HG03097 (cell line): ENCODE measurements at regions not wholly inside any gene's neighbourhood (a gene's known extent, or its start where the extent isn't known, plus 50 kb on each side); places are given as distances from the start of the nearest gene placed in this dataset.

Source experiments
- ATAC-seq: cut with Tn5 transposase; IDR thresholded peaks from one replicate; pipeline ENCODE4 v1.9.1; 2021; ENCODE audit not compliant: unreplicated experiment, low FRiP score

DNA sequence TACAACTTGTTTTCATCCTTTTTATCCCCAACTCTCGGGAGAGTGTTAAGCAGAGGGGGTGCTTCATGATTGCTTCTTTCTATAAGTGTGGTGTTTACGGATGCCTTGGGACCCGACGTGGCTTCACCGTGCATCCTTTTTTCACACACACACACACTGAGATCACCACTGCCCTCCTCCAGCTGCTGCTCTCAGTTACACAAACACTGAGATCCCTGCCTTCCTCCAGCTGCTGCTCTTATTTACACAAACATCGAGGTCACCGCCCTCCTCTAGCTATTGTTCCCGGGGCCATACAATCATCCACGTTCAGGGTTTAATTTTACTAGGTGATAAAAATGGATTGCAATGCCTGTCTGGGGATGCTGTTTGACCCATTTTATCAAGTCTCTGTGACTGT is 155.4 kb upstream of the FAM9B start:
- ATAC-seq, result no peak

DNA sequence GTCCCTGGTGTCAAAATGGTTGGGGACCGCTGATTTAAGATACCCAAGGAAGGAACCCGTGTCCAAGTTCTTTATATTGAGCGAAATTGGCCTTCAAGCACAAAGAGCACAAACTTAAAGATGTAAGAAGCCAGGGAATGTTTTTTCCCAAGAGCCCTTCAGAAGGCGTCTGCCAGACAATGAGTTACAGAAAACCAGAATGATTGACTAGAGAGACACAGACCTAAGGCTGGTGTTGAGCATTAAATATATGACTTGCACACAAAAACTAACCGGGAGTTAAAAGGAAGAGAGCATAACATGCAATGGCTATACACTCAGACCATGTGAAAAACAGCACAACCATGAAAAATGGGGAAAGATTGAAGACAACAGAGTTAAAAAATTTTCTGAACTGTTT is 157.5 kb upstream of the FAM9B start:
- no peak for ATAC-seq

DNA sequence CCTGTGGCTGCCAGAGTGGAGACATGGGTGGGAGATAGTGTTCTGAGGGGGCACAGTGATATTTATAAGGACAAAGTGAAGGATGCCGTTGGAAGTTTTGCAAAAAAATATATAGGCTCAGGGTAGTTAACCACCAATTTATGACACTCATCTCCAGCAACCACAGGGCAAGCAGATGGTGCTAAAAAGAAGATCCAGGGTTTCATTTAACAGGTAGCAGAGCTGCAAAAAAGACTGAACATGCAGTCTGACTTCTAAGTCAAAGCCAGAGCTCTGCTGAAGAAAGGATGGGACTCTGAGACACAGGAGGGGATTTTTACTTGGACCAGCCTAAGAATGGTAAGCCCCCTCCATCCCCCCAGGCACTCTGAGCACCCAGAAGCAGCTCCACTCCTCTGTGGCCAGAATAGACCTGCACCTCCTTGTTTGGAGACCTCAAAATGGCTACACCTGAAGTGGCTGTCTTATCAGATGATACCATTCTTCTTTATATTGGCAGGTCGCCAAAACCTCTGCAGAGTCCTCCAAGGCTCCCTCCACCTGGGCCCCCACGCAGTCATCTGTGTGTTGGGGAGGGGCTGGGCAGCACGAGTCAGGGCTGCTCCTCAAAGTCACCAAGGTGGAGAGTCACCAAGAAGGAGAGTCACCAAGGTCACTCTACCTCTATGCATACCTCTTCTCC is 161.4 kb upstream of the FAM9B start:
- ATAC-seq, result no peak

DNA sequence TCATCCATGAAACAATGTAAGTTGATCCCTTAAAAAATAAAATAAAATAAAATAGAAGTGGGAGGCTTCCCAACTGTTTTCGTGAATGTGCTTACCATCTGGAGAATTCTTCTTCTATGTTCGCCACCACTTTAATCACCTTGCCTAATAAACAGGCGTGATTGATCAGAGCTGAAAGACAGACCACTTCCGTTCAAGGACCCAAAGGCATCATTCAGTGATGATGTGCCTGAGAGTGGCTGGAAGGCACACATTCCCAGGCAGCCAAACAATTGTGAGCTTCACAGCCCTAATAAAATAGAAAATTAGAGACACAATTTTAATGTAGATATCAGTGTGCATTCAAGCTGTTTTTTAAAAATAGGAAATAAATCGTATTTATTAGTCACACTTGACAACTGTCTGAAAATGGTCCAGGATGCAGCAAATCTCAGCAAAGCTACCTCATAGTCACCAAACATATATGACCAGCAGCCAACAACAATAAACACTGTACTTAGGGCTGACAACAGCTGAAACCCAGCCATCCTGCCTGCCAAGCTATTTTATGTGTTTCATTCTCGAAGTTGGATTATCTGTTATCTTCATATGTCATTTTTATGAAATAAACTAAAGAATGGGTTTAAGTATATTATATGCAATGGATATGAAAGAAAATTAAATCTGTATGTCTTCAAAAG is 163.2 kb upstream of the FAM9B start:
- no peak for ATAC-seq

- ATAC-seq, result no peak
Observed at GRCh38 chrX:9204560-9204959, 170.6 kb upstream of the FAM9B start.

DNA sequence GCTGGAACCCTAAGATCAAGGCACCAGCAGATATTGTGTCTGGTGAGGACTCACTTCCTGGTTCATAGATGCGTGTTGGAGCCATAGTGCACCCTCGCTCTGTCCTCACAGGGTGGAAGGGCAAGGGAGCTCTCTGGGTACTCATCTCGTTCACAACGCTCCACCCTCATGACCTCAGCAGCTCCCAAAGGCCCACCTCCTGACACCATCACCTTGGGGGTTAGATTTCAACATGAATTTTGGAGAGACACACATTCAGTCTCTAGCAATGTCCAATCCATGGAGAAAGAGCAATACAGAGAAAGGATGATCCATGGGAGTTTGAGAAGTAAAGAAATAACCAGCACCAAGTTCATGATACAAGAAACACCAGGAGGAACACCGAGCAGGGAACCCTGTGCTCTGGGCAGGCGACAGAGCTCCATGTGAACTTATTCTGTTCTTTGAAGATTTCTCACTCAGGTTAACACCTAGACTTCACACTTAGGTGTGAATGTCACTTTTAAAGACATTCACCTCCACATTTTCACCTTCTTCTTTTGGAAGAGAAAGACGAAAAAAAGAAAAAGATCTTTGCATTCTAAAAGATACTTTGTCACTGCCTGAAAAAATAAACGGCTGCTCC is 171.8 kb upstream of the FAM9B start:
- ATAC-seq, result no peak

GRCh38 chrX:9207142-9207541 is 173.2 kb upstream of the FAM9B start:
- ATAC-seq, result no peak

GRCh38 chrX:9211269-9211668 is 177.3 kb upstream of the FAM9B start:
- no peak for ATAC-seq

DNA sequence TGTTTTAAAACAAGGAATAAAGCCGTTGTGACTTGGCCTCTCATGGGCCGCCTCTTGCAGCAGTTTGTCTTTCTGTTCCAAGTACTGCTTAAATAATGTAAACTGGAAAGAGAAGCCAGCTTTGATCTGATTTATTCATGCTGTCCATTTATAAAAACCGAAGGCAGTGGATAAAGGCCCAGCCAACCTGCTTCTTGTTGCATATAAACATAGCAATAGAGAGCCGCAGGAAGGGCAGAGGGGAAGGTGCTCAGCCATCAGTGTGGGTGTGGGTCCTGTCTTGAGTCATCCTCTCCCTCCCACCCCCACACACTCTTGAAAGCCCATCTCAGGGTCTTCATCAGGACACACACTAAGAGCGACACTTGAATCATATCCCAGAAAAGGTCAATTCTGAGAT is 187.9 kb upstream of the FAM9B start:
- ATAC-seq, result no peak

- no peak for ATAC-seq
Observed at GRCh38 chrX:9222299-9222698, 188.4 kb upstream of the FAM9B start.

GRCh38 chrX:9227276-9227675 is 193.3 kb upstream of the FAM9B start:
- no peak for ATAC-seq

DNA sequence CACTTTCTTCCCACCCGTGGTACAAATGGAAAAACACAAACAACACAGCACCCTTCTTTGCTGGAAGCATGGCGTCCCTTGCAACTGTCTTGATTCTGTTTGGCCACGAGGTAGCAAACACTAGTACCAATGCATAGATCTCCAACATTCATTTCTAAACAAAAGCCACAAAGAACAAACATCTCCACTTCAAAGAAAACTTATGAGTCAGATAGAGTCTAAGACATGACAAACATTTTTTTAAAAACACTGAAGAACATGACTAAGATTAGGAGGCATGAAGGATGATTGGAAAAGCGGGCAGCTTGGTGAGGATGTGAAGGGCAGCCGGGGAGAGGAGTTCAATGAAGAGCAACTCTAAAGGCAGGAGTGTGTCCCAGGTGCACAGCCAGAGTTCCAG is 197.6 kb upstream of the FAM9B start:
- no peak for ATAC-seq

- ATAC-seq, result no peak
Observed at GRCh38 chrX:9233141-9233540, 199.2 kb upstream of the FAM9B start.

DNA sequence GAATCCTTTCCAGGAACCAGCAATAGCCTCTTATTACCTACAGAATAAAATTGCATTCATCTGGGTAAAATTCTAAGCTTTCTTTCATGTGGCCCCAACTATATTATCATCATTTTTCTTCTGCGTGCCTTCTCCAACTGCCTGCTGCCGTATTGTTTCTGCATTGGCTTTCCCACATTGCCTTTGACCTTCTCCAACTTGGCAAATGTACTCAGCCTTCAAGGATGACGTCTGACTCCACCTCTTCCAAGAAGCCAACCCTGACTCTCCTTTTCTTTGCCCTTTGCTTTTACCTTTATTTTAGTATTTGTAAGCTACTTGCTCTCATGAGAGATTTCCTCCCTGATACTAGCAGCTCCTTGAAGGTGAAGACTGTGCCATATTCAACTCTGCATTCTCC is 200.4 kb upstream of the FAM9B start:
- ATAC-seq, result no peak

- ATAC-seq, result no peak
Observed at GRCh38 chrX:9235722-9236121, 201.8 kb upstream of the FAM9B start.

GRCh38 chrX:9240956-9241355 is 207.0 kb upstream of the FAM9B start:
- no peak for ATAC-seq

- no peak for ATAC-seq
Observed at GRCh38 chrX:9241427-9241826, 207.5 kb upstream of the FAM9B start.

DNA sequence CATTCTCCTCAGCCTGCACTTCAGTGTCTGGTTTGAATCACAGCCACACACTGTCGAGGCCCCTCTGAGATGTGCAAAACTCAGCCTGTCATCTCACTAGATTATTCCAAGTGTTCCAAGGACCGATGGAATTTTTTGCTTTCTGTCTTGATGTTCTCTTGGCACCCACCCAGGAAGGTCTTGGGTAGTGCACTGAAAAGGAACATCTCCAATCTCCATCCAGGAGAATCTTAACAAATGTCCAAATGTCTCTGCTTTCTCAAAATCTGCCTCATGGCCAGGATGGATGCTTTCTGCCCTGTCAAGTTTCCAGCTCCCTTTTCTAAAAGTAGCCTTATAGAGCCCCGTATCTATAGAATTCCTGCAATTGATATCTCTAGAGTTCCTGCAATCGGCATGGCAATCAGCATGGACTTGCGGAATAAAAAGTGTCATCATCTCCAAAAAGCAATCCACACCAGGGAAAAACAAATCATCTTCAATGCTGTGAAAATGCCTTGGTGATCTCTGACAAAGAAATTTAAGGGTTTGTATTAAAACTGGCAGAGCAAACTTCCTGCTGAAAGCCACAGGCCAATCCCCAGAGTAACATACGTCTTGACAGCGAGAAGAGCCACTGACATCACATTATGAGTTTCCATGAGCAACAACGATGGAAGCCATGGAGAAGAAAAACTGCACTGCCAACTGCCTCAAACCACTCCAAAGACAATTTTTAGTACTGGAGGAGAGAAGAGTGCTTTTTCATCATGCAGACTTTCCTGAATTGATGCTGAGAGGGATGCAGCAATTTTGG is 215.3 kb upstream of the FAM9B start:
- no peak for ATAC-seq

DNA sequence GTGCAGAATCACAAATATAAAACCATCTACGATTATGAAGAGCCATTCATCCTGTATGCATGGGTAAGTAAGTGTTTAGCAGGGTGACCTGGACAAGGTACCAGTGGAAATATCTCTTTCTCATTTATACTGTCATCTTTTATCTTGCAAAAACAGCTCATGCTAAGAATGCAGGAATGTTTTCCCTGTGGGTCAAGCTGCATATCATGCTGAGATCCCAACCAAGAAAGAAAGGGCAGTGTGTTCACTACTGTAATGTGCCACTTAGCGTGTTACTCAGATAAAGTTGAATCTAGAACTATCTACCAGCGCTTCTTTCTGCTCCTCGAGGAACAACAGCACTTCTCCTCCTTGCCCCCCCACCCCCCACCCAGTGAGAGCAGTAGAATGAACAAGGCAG is 212.7 kb upstream of the TBL1X start:
- no peak for ATAC-seq

DNA sequence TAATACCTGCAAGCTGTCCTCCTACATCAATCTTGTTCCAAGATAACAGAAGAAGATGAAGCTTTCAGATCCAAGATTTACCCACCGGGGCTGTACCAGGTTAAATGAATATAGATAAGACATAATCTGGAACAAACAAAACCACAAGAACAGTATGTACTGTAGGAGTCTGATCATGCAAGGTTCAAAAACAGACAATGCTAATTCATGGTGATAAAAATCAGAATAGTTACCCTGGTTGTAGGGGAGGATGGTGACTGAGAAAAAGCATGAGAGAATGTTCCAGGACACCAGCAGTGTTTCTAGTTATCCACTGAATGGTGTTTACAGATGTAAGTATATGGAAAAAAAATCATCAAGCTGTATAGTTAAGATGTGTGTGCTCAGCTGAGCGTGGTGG is 211.6 kb upstream of the TBL1X start:
- no peak for ATAC-seq

GRCh38 chrX:9257718-9258420 is 207.0 kb upstream of the TBL1X start:
- ATAC-seq, result no peak
